ENCODE measurements at regions not wholly inside any gene's neighbourhood (a gene's known extent, or its start where the extent isn't known, plus 50 kb on each side); places are given as distances from the start of the nearest gene placed in this dataset.
A peak's percentile ranks its signal among the peaks of the same experiment; 100 is the strongest.

GRCh38 chr12:76259660-76260389, 88.4 kb downstream of the BBS10 start (continued):
- no peak for TF ChIP-seq USF1 (IDR thresholded peaks at IDR 0.05; ENCODE audit: borderline replicate concordance, low read depth)
- no peak for TF ChIP-seq RFX5 (IDR thresholded peaks at IDR 0.05; ENCODE audit: low read length)
- peak; percentile 60 for TF ChIP-seq TCF12 (IDR thresholded peaks at IDR 0.05)
- TF ChIP-seq PBX3 (IDR thresholded peaks at IDR 0.05) = peak; percentile 46
- no peak for TF ChIP-seq YY1 (IDR thresholded peaks at IDR 0.05; ENCODE audit: low read depth)
- TF ChIP-seq FOXJ3 (CRISPR knock-in tag; IDR thresholded peaks at IDR 0.05) = no peak
- TF ChIP-seq, protein P1, sequence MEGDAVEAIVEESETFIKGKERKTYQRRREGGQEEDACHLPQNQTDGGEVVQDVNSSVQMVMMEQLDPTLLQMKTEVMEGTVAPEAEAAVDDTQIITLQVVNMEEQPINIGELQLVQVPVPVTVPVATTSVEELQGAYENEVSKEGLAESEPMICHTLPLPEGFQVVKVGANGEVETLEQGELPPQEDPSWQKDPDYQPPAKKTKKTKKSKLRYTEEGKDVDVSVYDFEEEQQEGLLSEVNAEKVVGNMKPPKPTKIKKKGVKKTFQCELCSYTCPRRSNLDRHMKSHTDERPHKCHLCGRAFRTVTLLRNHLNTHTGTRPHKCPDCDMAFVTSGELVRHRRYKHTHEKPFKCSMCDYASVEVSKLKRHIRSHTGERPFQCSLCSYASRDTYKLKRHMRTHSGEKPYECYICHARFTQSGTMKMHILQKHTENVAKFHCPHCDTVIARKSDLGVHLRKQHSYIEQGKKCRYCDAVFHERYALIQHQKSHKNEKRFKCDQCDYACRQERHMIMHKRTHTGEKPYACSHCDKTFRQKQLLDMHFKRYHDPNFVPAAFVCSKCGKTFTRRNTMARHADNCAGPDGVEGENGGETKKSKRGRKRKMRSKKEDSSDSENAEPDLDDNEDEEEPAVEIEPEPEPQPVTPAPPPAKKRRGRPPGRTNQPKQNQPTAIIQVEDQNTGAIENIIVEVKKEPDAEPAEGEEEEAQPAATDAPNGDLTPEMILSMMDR (IDR thresholded peaks at IDR 0.05) = no peak
- TF ChIP-seq SMC3 (IDR thresholded peaks at IDR 0.05; ENCODE audit: low read depth, low read length) = no peak
- TF ChIP-seq FOSL2 (IDR thresholded peaks at IDR 0.05; ENCODE audit: borderline replicate concordance, low read depth) = peak; percentile 36; the same call in 1 of the 2 replicates
- TF ChIP-seq, protein P2, sequence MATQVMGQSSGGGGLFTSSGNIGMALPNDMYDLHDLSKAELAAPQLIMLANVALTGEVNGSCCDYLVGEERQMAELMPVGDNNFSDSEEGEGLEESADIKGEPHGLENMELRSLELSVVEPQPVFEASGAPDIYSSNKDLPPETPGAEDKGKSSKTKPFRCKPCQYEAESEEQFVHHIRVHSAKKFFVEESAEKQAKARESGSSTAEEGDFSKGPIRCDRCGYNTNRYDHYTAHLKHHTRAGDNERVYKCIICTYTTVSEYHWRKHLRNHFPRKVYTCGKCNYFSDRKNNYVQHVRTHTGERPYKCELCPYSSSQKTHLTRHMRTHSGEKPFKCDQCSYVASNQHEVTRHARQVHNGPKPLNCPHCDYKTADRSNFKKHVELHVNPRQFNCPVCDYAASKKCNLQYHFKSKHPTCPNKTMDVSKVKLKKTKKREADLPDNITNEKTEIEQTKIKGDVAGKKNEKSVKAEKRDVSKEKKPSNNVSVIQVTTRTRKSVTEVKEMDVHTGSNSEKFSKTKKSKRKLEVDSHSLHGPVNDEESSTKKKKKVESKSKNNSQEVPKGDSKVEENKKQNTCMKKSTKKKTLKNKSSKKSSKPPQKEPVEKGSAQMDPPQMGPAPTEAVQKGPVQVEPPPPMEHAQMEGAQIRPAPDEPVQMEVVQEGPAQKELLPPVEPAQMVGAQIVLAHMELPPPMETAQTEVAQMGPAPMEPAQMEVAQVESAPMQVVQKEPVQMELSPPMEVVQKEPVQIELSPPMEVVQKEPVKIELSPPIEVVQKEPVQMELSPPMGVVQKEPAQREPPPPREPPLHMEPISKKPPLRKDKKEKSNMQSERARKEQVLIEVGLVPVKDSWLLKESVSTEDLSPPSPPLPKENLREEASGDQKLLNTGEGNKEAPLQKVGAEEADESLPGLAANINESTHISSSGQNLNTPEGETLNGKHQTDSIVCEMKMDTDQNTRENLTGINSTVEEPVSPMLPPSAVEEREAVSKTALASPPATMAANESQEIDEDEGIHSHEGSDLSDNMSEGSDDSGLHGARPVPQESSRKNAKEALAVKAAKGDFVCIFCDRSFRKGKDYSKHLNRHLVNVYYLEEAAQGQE (IDR thresholded peaks at IDR 0.05; ENCODE audit: low read depth, low read length) = no peak

GRCh38 chr12:76259106-76259505, 89.1 kb downstream of the BBS10 start:
- H3F3A ChIP-seq (replicated peaks; ENCODE audit: insufficient read depth) = peaks cover 43% of the 10 kb centered on the region
- 68% methylated on average over 1 of the region's 1 CpG for WGBS (ENCODE audit: low lambda C conversion rate)
- DNase-seq = no peak
- peaks cover 40% of the 10 kb centered on the region for H3K79me2 ChIP-seq (ENCODE audit: insufficient read depth)
- no peak overlapping the region for H3K4me3 ChIP-seq (ENCODE audit: low read depth in 2 of 2, low read length in 1 of 2)
- H4K20me1 ChIP-seq (ENCODE audit: insufficient read depth) = no peaks in the 10 kb centered on the region
- no peaks in the 10 kb centered on the region for H3K27me3 ChIP-seq (ENCODE audit: insufficient read depth)
- TF ChIP-seq TCF12 (IDR thresholded peaks at IDR 0.05) = peak; percentile 21; the same call in 1 of the 2 replicates
- TF ChIP-seq TAF1 (IDR thresholded peaks at IDR 0.05; ENCODE audit: borderline replicate concordance, low read depth, low read length) = no peak
- peak overlapping the region; percentile 75 to 93; a peak in 3 of 4 replicates for H3K27ac ChIP-seq (ENCODE audit: low read depth in 2 of 2, low read length in 1 of 2)
- CTCF ChIA-PET = interaction anchor here (1.5 kb wide), 1 partner anchor 196 kb away, joined by 3 read pairs; no protein-coding TSS in a partner anchor
- peak overlapping the region; percentile 47 for H2AFZ ChIP-seq (ENCODE audit: low read depth)
- H3K9ac ChIP-seq = peak overlapping the region; percentile 75
- H3K9me2 ChIP-seq = no peaks in the 10 kb centered on the region
- H3K4me1 ChIP-seq (ENCODE audit: control insufficient read depth in 1 of 2, insufficient read depth in 2 of 2, low read depth in 1 of 2, low read length in 1 of 2) = peaks cover 0 to 25% of the 10 kb centered on the region in 2 experiments; a peak in 2 of 4 replicates
- POLR2A ChIA-PET = no interaction called here
- H3K9me3 ChIP-seq = peaks cover 10% of the 10 kb centered on the region; the same call in 1 of the 2 replicates
- H3K4me2 ChIP-seq = peak overlapping the region; percentile 84
- H3K36me3 ChIP-seq (replicated peaks in 1 of 2; ENCODE audit: control insufficient read depth in 1 of 2, insufficient read depth in 2 of 2, low read length in 1 of 2) = peaks cover 0 to 12% of the 10 kb centered on the region in 2 experiments
